ENCODE measurements at regions not wholly inside any gene's neighbourhood (a gene's known extent, or its start where the extent isn't known, plus 50 kb on each side); places are given as distances from the start of the nearest gene placed in this dataset.

GRCh38 chr9:75683591-75683990 is 206.9 kb upstream of the PCSK5 start:
- no peak for TF ChIP-seq RARB (CRISPR knock-in tag; IDR thresholded peaks at IDR 0.05)
- TF ChIP-seq BACH2 (CRISPR knock-in tag; IDR thresholded peaks at IDR 0.05; ENCODE audit: borderline replicate concordance): no peak
- no peak for TF ChIP-seq ZNF70 (CRISPR knock-in tag; IDR thresholded peaks at IDR 0.05)
- no peak for TF ChIP-seq TCF4 (CRISPR knock-in tag; IDR thresholded peaks at IDR 0.05; ENCODE audit: borderline replicate concordance)
- no peak for TF ChIP-seq ZFP3 (CRISPR knock-in tag; IDR thresholded peaks at IDR 0.05)
- TF ChIP-seq CREB5 (CRISPR knock-in tag; IDR thresholded peaks at IDR 0.05; ENCODE audit: low read depth): no peak
- TF ChIP-seq PATZ1 (CRISPR knock-in tag; IDR thresholded peaks at IDR 0.05; ENCODE audit: borderline replicate concordance): no peak
- no peak for TF ChIP-seq TOX (CRISPR knock-in tag; IDR thresholded peaks at IDR 0.05; ENCODE audit: borderline replicate concordance)
- no peak for TF ChIP-seq CSDC2 (CRISPR knock-in tag; IDR thresholded peaks at IDR 0.05)
- TF ChIP-seq ZFP30 (CRISPR knock-in tag; IDR thresholded peaks at IDR 0.05): no peak
- TF ChIP-seq ISL1 (CRISPR knock-in tag; IDR thresholded peaks at IDR 0.05): no peak

All from SK-N-SH treated with all-trans-retinoic acid at 6 μM for 48 hours (cell line).